SIG-M5 treated with dmso at 0.1 percent for 504 hours (cell line): ENCODE measurements at regions not wholly inside any gene's neighbourhood (a gene's known extent, or its start where the extent isn't known, plus 50 kb on each side); places are given as distances from the start of the nearest gene placed in this dataset.

Experiments used
- DNase-seq: peaks from one replicate; lab custom pipeline; 2025; ENCODE audit not compliant: unreplicated experiment; lab: John Stamatoyannopoulos, UW

- DNase-seq: no peak
Measured at GRCh38 chr5:158172005-158172404, 313.1 kb upstream of the CLINT1 start.

GRCh38 chr5:158170534-158170933, 311.6 kb upstream of the CLINT1 start:
- DNase-seq: no peak

GRCh38 chr5:158170060-158170459, 311.1 kb upstream of the CLINT1 start:
- DNase-seq: no peak

- DNase-seq: no peak
Measured at GRCh38 chr5:158166424-158166823, 307.5 kb upstream of the CLINT1 start.

GRCh38 chr5:158165647-158166046, 306.7 kb upstream of the CLINT1 start:
- no peak for DNase-seq

GRCh38 chr5:158164296-158165047, 305.5 kb upstream of the CLINT1 start:
- DNase-seq: no peak

- DNase-seq: no peak
Measured at GRCh38 chr5:158163451-158164295, 304.7 kb upstream of the CLINT1 start.

- no peak for DNase-seq
Measured at GRCh38 chr5:158162479-158163034, 303.6 kb upstream of the CLINT1 start.

GRCh38 chr5:158162026-158162425, 303.1 kb upstream of the CLINT1 start:
- DNase-seq: no peak

- no peak for DNase-seq
Measured at GRCh38 chr5:158159621-158160020, 300.7 kb upstream of the CLINT1 start.

GRCh38 chr5:158155811-158156505, 297.0 kb upstream of the CLINT1 start:
- no peak for DNase-seq

GRCh38 chr5:158155067-158155466, 296.1 kb upstream of the CLINT1 start:
- no peak for DNase-seq

- no peak for DNase-seq
Measured at GRCh38 chr5:158154226-158155005, 295.5 kb upstream of the CLINT1 start.

- no peak for DNase-seq
Measured at GRCh38 chr5:158153508-158153907, 294.6 kb upstream of the CLINT1 start.

- no peak for DNase-seq
Measured at GRCh38 chr5:158152136-158152535, 293.2 kb upstream of the CLINT1 start.

- no peak for DNase-seq
Measured at GRCh38 chr5:158147227-158147626, 288.3 kb upstream of the CLINT1 start.

- no peak for DNase-seq
Measured at GRCh38 chr5:158145827-158146226, 286.9 kb upstream of the CLINT1 start.

- DNase-seq: no peak
Measured at GRCh38 chr5:158143081-158143480, 284.1 kb upstream of the CLINT1 start.

- no peak for DNase-seq
Measured at GRCh38 chr5:158142156-158142555, 283.2 kb upstream of the CLINT1 start.

- no peak for DNase-seq
Measured at GRCh38 chr5:158140120-158140731, 281.3 kb upstream of the CLINT1 start.
